Rectal smooth muscle tissue (tissue), 1 donor: ENCODE measurements at regions not wholly inside any gene's neighbourhood (a gene's known extent, or its start where the extent isn't known, plus 50 kb on each side); places are given as distances from the start of the nearest gene placed in this dataset.

Experiments used
- H3K27ac ChIP-seq: one replicate; pipeline ENCODE4 v1.7.0; 2013; ENCODE audit warnings: low read depth, low read length, inconsistent platforms
- H3K27me3 ChIP-seq: one replicate; pipeline ENCODE4 v1.7.0; 2013; ENCODE audit warnings: low read length; ENCODE audit not compliant: control insufficient read depth, insufficient read depth
- H3K36me3 ChIP-seq: one replicate; pipeline ENCODE4 v1.7.0; 2013; ENCODE audit warnings: low read length; ENCODE audit not compliant: control insufficient read depth, insufficient read depth
- H3K4me1 ChIP-seq: one replicate; pipeline ENCODE4 v1.7.0; 2013; ENCODE audit warnings: low read length; ENCODE audit not compliant: control insufficient read depth, insufficient read depth
- H3K4me3 ChIP-seq: one replicate; pipeline ENCODE4 v1.7.0; 2013; ENCODE audit warnings: low read length
- H3K9ac ChIP-seq: one replicate; pipeline ENCODE4 v1.7.0; 2013; ENCODE audit warnings: low read length

- no peaks in the 10 kb centered on the region for H3K4me1 ChIP-seq
- peaks cover 3% of the 10 kb centered on the region for H3K27me3 ChIP-seq
- no peaks in the 10 kb centered on the region for H3K36me3 ChIP-seq
- H3K27ac ChIP-seq: no peak overlapping the region
- H3K4me3 ChIP-seq: no peak overlapping the region
- no peak overlapping the region for H3K9ac ChIP-seq
Observed at GRCh38 chr2:238797537-238797936, 50.3 kb upstream of the TWIST2 start.
